ENCODE measurements at regions not wholly inside any gene's neighbourhood (a gene's known extent, or its start where the extent isn't known, plus 50 kb on each side); places are given as distances from the start of the nearest gene placed in this dataset.

GRCh38 chr1:106698660-106699059 lies 357.8 kb upstream of the PRMT6 start:
- TF ChIP-seq TAF1 (IDR thresholded peaks at IDR 0.05; ENCODE audit: borderline replicate concordance, low read depth, low read length), result no peak
- no peak for TF ChIP-seq POLR2A (IDR thresholded peaks at IDR 0.05; ENCODE audit: low read depth, low read length)
- TF ChIP-seq POLR2AphosphoS5 (IDR thresholded peaks at IDR 0.05; ENCODE audit: low read depth, low read length), result no peak
